ENCODE measurements at regions not wholly inside any gene's neighbourhood (a gene's known extent, or its start where the extent isn't known, plus 50 kb on each side); places are given as distances from the start of the nearest gene placed in this dataset.
"Not testable (repeated sequence)": the region's sequence is repeated elsewhere in the genome, so short reads cannot be mapped to it uniquely, and the experiment has no call there.

- DNase-seq: no peak
- Mint-ChIP-seq H3K4me3 (no peak overlapping the region), H3K27ac (no peak overlapping the region), H3K36me3 (ENCODE audit: low read depth) (no peaks in the 10 kb centered on the region), H3K27me3 (no peaks in the 10 kb centered on the region), H3K4me1 (no peaks in the 10 kb centered on the region), H3K9me3 (no peaks in the 10 kb centered on the region)
- no peak for ATAC-seq (ENCODE audit: low read depth)
- no peak for TF ChIP-seq CTCF (IDR thresholded peaks at IDR 0.05)
- intact Hi-C loops (cut with micrococcal nuclease): no loop called here
- CTCF ChIA-PET: no interaction called here
- POLR2A ChIA-PET: no interaction called here
Observed at GRCh38 chr4:117907646-117908045, 126.6 kb upstream of the NDST3 start.

GRCh38 chr4:117908306-117909207, 125.7 kb upstream of the NDST3 start:
- Mint-ChIP-seq H3K4me1 (no peaks in the 10 kb centered on the region), H3K36me3 (ENCODE audit: low read depth) (no peaks in the 10 kb centered on the region), H3K27me3 (no peaks in the 10 kb centered on the region), H3K4me3 (no peak overlapping the region), H3K9me3 (no peaks in the 10 kb centered on the region), H3K27ac (no peak overlapping the region)
- ATAC-seq (ENCODE audit: low read depth): no peak
- intact Hi-C loops (cut with micrococcal nuclease): no loop called here
- ChIA-PET CTCF (no interaction called here), POLR2A (interaction anchor here (0.5 kb wide), 1 partner anchor 23 kb away, joined by 8 read pairs; no protein-coding TSS in a partner anchor)
- no peak for TF ChIP-seq CTCF (IDR thresholded peaks at IDR 0.05)
- no peak for DNase-seq

- ATAC-seq (ENCODE audit: low read depth): no peak
- no peak for TF ChIP-seq CTCF (IDR thresholded peaks at IDR 0.05)
- Mint-ChIP-seq H3K36me3 (ENCODE audit: low read depth) (no peaks in the 10 kb centered on the region), H3K27me3 (no peaks in the 10 kb centered on the region), H3K27ac (no peak overlapping the region), H3K4me3 (no peak overlapping the region), H3K4me1 (no peaks in the 10 kb centered on the region), H3K9me3 (peaks cover 10% of the 10 kb centered on the region)
- DNase-seq: no peak
- intact Hi-C loops (cut with micrococcal nuclease): no loop called here
- POLR2A ChIA-PET: no interaction called here
- CTCF ChIA-PET: no interaction called here
Observed at GRCh38 chr4:117916728-117917127, 117.6 kb upstream of the NDST3 start.

- H3K27ac Mint-ChIP-seq; H3K9me3 Mint-ChIP-seq; H3K27me3 Mint-ChIP-seq; POLR2A ChIA-PET; CTCF ChIA-PET; H3K4me3 Mint-ChIP-seq; intact Hi-C loops (cut with micrococcal nuclease); DNase-seq; H3K36me3 Mint-ChIP-seq (ENCODE audit: low read depth); ATAC-seq (ENCODE audit: low read depth); H3K4me1 Mint-ChIP-seq: not testable (repeated sequence)
Observed at GRCh38 chr4:117922311-117922710, 112.0 kb upstream of the NDST3 start.

GRCh38 chr4:117927823-117928222, 106.5 kb upstream of the NDST3 start:
- POLR2A ChIA-PET; H3K27ac Mint-ChIP-seq; ATAC-seq (ENCODE audit: low read depth); H3K27me3 Mint-ChIP-seq; CTCF ChIA-PET; H3K36me3 Mint-ChIP-seq (ENCODE audit: low read depth); H3K9me3 Mint-ChIP-seq; H3K4me1 Mint-ChIP-seq; intact Hi-C loops (cut with micrococcal nuclease); DNase-seq; H3K4me3 Mint-ChIP-seq: not testable (repeated sequence)

- POLR2A ChIA-PET: no interaction called here
- Mint-ChIP-seq H3K4me1 (no peaks in the 10 kb centered on the region), H3K4me3 (no peak overlapping the region), H3K27me3 (no peaks in the 10 kb centered on the region), H3K27ac (no peak overlapping the region), H3K36me3 (ENCODE audit: low read depth) (no peaks in the 10 kb centered on the region), H3K9me3 (peaks cover 5% of the 10 kb centered on the region)
- no peak for ATAC-seq (ENCODE audit: low read depth)
- intact Hi-C loops (cut with micrococcal nuclease): no loop called here
- CTCF ChIA-PET: no interaction called here
- TF ChIP-seq CTCF (IDR thresholded peaks at IDR 0.05): no peak
- DNase-seq: no peak
Observed at GRCh38 chr4:117941611-117942010, 92.7 kb upstream of the NDST3 start.
